WTC11 (cell line): ENCODE measurements at regions not wholly inside any gene's neighbourhood (a gene's known extent, or its start where the extent isn't known, plus 50 kb on each side); places are given as distances from the start of the nearest gene placed in this dataset.

Experiments used
- CTCF ChIP-seq: fragments of 200-600 bp; IDR thresholded peaks from 2 replicates; pipeline ENCODE4 v1.8.0; 2022; ENCODE audit warnings: antibody characterized with exemption
- ESRRA ChIP-seq: sonication (generic); formaldehyde crosslinking; IDR thresholded peaks from 2 replicates; pipeline ENCODE4 v1.8.1; 2022; ENCODE audit warnings: mild to moderate bottlenecking, missing genetic modification reagents, borderline replicate concordance
- ETV6 ChIP-seq: sonication (generic); formaldehyde crosslinking; IDR thresholded peaks from 2 replicates; pipeline ENCODE4 v1.8.1; 2022; ENCODE audit warnings: mild to moderate bottlenecking, missing genetic modification reagents
- NFE2L1 ChIP-seq: sonication (generic); formaldehyde crosslinking; IDR thresholded peaks from 2 replicates; pipeline ENCODE4 v1.8.1; 2023; ENCODE audit warnings: missing genetic modification reagents
- NR1H2 ChIP-seq: sonication (generic); formaldehyde crosslinking; IDR thresholded peaks from 2 replicates; pipeline ENCODE4 v1.9.0; 2021; ENCODE audit warnings: mild to moderate bottlenecking, moderate library complexity, missing genetic modification reagents
- TEAD4 ChIP-seq: sonication (generic); formaldehyde crosslinking; IDR thresholded peaks from 2 replicates; pipeline ENCODE4 v1.8.0; 2022; ENCODE audit warnings: mild to moderate bottlenecking, missing genetic modification reagents
- USF2 ChIP-seq: sonication (generic); formaldehyde crosslinking; IDR thresholded peaks from 2 replicates; pipeline ENCODE4 v1.8.1; 2023; ENCODE audit warnings: mild to moderate bottlenecking, missing genetic modification reagents, moderate library complexity
- ZNF138 ChIP-seq: sonication (generic); formaldehyde crosslinking; conservative IDR thresholded peaks from 2 replicates; pipeline ENCODE4 v1.8.1; 2022; ENCODE audit warnings: mild to moderate bottlenecking, moderate library complexity, missing genetic modification reagents
- ZNF232 ChIP-seq: sonication (generic); formaldehyde crosslinking; IDR thresholded peaks from 2 replicates; pipeline ENCODE4 v1.8.0; 2022; ENCODE audit warnings: mild to moderate bottlenecking, missing genetic modification reagents
- ZNF317 ChIP-seq: sonication (generic); formaldehyde crosslinking; IDR thresholded peaks from 2 replicates; pipeline ENCODE4 v1.8.1; 2023; ENCODE audit warnings: low read depth, mild to moderate bottlenecking, moderate library complexity, missing genetic modification reagents, borderline replicate concordance
- TF ChIP-seq, protein P1 (sequence below): sonication (generic); formaldehyde crosslinking; IDR thresholded peaks from 2 replicates; pipeline ENCODE4 v1.8.1; 2022; ENCODE audit warnings: low read depth, missing genetic modification reagents, borderline replicate concordance
- TF ChIP-seq, protein P2 (sequence below): sonication (generic); formaldehyde crosslinking; IDR thresholded peaks from 2 replicates; pipeline ENCODE4 v1.8.1; 2023; ENCODE audit warnings: mild to moderate bottlenecking, missing genetic modification reagents
- TF ChIP-seq, protein P3 (sequence below): fragments of 250-450 bp; sonication (Bioruptor Pico); IDR thresholded peaks from 2 replicates; pipeline ENCODE4 v1.9.0; 2021; ENCODE audit warnings: mild to moderate bottlenecking
- TF ChIP-seq, protein P4 (sequence below): fragments of 250-450 bp; sonication (Bioruptor Pico); IDR thresholded peaks from 2 replicates; pipeline ENCODE4 v1.9.0; 2021; ENCODE audit warnings: mild to moderate bottlenecking

- TF ChIP-seq ZNF232 (CRISPR knock-in tag), result no peak
- TF ChIP-seq CTCF, result no peak
- TF ChIP-seq TEAD4 (CRISPR knock-in tag), result no peak
- TF ChIP-seq ETV6 (CRISPR knock-in tag), result no peak
- TF ChIP-seq ZNF138 (CRISPR knock-in tag), result no peak
- TF ChIP-seq, protein P1, sequence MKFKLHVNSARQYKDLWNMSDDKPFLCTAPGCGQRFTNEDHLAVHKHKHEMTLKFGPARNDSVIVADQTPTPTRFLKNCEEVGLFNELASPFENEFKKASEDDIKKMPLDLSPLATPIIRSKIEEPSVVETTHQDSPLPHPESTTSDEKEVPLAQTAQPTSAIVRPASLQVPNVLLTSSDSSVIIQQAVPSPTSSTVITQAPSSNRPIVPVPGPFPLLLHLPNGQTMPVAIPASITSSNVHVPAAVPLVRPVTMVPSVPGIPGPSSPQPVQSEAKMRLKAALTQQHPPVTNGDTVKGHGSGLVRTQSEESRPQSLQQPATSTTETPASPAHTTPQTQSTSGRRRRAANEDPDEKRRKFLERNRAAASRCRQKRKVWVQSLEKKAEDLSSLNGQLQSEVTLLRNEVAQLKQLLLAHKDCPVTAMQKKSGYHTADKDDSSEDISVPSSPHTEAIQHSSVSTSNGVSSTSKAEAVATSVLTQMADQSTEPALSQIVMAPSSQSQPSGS (CRISPR knock-in tag), result no peak
- TF ChIP-seq ESRRA, result no peak
- TF ChIP-seq, protein P2, sequence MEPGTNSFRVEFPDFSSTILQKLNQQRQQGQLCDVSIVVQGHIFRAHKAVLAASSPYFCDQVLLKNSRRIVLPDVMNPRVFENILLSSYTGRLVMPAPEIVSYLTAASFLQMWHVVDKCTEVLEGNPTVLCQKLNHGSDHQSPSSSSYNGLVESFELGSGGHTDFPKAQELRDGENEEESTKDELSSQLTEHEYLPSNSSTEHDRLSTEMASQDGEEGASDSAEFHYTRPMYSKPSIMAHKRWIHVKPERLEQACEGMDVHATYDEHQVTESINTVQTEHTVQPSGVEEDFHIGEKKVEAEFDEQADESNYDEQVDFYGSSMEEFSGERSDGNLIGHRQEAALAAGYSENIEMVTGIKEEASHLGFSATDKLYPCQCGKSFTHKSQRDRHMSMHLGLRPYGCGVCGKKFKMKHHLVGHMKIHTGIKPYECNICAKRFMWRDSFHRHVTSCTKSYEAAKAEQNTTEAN (CRISPR knock-in tag), result no peak
- TF ChIP-seq, protein P3, sequence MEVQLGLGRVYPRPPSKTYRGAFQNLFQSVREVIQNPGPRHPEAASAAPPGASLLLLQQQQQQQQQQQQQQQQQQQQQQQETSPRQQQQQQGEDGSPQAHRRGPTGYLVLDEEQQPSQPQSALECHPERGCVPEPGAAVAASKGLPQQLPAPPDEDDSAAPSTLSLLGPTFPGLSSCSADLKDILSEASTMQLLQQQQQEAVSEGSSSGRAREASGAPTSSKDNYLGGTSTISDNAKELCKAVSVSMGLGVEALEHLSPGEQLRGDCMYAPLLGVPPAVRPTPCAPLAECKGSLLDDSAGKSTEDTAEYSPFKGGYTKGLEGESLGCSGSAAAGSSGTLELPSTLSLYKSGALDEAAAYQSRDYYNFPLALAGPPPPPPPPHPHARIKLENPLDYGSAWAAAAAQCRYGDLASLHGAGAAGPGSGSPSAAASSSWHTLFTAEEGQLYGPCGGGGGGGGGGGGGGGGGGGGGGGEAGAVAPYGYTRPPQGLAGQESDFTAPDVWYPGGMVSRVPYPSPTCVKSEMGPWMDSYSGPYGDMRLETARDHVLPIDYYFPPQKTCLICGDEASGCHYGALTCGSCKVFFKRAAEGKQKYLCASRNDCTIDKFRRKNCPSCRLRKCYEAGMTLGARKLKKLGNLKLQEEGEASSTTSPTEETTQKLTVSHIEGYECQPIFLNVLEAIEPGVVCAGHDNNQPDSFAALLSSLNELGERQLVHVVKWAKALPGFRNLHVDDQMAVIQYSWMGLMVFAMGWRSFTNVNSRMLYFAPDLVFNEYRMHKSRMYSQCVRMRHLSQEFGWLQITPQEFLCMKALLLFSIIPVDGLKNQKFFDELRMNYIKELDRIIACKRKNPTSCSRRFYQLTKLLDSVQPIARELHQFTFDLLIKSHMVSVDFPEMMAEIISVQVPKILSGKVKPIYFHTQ, result no peak
- TF ChIP-seq NFE2L1 (CRISPR knock-in tag), result no peak
- TF ChIP-seq ZNF317 (CRISPR knock-in tag), result no peak
- no peak for TF ChIP-seq USF2 (CRISPR knock-in tag)
- TF ChIP-seq NR1H2 (CRISPR knock-in tag), result no peak
- TF ChIP-seq, protein P4, sequence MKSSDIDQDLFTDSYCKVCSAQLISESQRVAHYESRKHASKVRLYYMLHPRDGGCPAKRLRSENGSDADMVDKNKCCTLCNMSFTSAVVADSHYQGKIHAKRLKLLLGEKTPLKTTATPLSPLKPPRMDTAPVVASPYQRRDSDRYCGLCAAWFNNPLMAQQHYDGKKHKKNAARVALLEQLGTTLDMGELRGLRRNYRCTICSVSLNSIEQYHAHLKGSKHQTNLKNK, result no peak
Observed at GRCh38 chr4:179664430-179665027, 2222.3 kb upstream of the AGA start.
